GM23248 (cell line): ENCODE measurements at regions not wholly inside any gene's neighbourhood (a gene's known extent, or its start where the extent isn't known, plus 50 kb on each side); places are given as distances from the start of the nearest gene placed in this dataset.
"Not testable (repeated sequence)": the region's sequence is repeated elsewhere in the genome, so short reads cannot be mapped to it uniquely, and the experiment has no call there.

Source experiments
- EZH2 ChIP-seq: fragments of 200-600 bp; sonication (generic); IDR thresholded peaks from 2 replicates; pipeline ENCODE4 v1.6.1; 2018; ENCODE audit warnings: antibody characterized with exemption, mild to moderate bottlenecking; ENCODE audit not compliant: insufficient read depth, poor library complexity, severe bottlenecking
- EZH2phosphoT487 ChIP-seq: fragments of 200-600 bp; sonication (generic); IDR thresholded peaks from 2 replicates; pipeline ENCODE4 v1.6.1; 2018; ENCODE audit warnings: antibody characterized with exemption, moderate library complexity, mild to moderate bottlenecking, low read depth; ENCODE audit not compliant: insufficient read depth

DNA sequence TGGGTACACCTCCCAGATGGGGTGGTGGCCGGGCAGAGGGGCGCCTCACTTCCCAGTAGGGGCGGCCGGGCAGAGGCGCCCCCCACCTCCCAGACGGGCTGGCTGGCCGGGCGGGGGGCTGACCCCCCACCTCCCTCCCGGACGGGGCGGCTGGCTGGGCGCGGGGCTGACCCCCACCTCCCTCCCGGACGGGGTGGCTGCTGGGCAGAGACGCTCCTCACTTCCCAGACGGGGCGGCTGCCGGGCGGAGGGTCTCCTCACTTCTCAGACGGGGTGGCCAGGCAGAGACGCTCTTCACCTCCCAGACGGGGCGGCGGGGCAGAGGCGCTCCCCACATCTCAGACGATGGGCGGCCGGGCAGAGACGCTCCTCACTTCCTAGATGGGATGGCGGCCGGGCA, 240.6 kb downstream of the IL20RB start:
- TF ChIP-seq EZH2, EZH2phosphoT487: not testable (repeated sequence)
